Esophagus squamous epithelium (tissue), 4 donors: ENCODE measurements at regions not wholly inside any gene's neighbourhood (a gene's known extent, or its start where the extent isn't known, plus 50 kb on each side); places are given as distances from the start of the nearest gene placed in this dataset.

Source experiments
- CTCF ChIP-seq, 6 experiments: fragments of 450-650 bp in 4 of 6; fragments of 200-600 bp in 2 of 6; sonication (generic) in 2 of 6; IDR thresholded peaks; one replicate each; pipeline ENCODE4 v1.5.1; 2016 to 2019; ENCODE audit warnings: antibody characterized with exemption in 6 of 6, mild to moderate bottlenecking in 4 of 6, moderate library complexity in 4 of 6
- POLR2A ChIP-seq, 4 donors: fragments of 450-650 bp; IDR thresholded peaks; one replicate each; pipeline ENCODE4 v1.6.1; 2017; ENCODE audit warnings: antibody characterized with exemption in 4 of 4, mild to moderate bottlenecking in 4 of 4, moderate library complexity in 3 of 4

- no peak for TF ChIP-seq CTCF (IDR thresholded peaks at IDR 0.05)
- TF ChIP-seq POLR2A (IDR thresholded peaks at IDR 0.05), result no peak
Observed at GRCh38 chr5:82459626-82460025, 181.5 kb upstream of the RPS23 start.
